ENCODE measurements at regions not wholly inside any gene's neighbourhood (a gene's known extent, or its start where the extent isn't known, plus 50 kb on each side); places are given as distances from the start of the nearest gene placed in this dataset.

DNA sequence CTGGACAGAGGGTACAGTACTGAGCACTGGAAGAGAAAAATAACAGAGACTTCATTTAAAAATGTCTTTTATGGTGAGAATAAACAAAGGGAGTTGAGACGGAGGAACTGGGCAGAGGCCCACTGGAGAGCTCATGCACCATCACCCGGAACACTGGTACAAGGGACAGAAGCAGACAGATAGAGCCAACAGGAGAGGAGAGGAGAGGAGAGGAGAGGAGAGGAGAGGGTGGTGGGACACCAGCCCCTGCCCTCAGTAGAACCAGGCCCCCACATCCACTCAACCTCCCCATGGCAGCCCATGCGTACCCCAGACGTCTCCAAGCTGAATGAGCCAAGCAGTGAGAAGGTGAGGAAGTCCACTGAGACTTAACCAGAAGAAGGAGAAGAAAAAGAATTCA is 390.5 kb upstream of the CNR1 start:
- TF ChIP-seq, protein P1, sequence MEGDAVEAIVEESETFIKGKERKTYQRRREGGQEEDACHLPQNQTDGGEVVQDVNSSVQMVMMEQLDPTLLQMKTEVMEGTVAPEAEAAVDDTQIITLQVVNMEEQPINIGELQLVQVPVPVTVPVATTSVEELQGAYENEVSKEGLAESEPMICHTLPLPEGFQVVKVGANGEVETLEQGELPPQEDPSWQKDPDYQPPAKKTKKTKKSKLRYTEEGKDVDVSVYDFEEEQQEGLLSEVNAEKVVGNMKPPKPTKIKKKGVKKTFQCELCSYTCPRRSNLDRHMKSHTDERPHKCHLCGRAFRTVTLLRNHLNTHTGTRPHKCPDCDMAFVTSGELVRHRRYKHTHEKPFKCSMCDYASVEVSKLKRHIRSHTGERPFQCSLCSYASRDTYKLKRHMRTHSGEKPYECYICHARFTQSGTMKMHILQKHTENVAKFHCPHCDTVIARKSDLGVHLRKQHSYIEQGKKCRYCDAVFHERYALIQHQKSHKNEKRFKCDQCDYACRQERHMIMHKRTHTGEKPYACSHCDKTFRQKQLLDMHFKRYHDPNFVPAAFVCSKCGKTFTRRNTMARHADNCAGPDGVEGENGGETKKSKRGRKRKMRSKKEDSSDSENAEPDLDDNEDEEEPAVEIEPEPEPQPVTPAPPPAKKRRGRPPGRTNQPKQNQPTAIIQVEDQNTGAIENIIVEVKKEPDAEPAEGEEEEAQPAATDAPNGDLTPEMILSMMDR (IDR thresholded peaks at IDR 0.05; ENCODE audit: low read depth, low read length): no peak
- TF ChIP-seq, protein P2, sequence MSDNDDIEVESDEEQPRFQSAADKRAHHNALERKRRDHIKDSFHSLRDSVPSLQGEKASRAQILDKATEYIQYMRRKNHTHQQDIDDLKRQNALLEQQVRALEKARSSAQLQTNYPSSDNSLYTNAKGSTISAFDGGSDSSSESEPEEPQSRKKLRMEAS (IDR thresholded peaks at IDR 0.05; ENCODE audit: low read depth, low read length): no peak
- no peak for TF ChIP-seq POLR2A (IDR thresholded peaks at IDR 0.05; ENCODE audit: extremely low read depth, insufficient read length)
- no peak for TF ChIP-seq MYC (IDR thresholded peaks at IDR 0.05; ENCODE audit: low read depth, low read length)
